HL-60 (cell line): ENCODE measurements at regions not wholly inside any gene's neighbourhood (a gene's known extent, or its start where the extent isn't known, plus 50 kb on each side); places are given as distances from the start of the nearest gene placed in this dataset.

Experiments
- DNase-seq, 2 experiments: peaks; one replicate each; pipeline ENCODE4 v3.0.0-alpha.2; 2010 to 2020; ENCODE audit warnings: low read depth in 1 of 2, low spot score in 1 of 2
- H3K27ac ChIP-seq: fragments of 250-450 bp; sonication (Bioruptor Pico); replicated peaks from 2 replicates; pipeline ENCODE4 v1.5.1; 2020; ENCODE audit warnings: mild to moderate bottlenecking, moderate library complexity
- H3K27me3 ChIP-seq: fragments of 250-450 bp; sonication (Bioruptor Pico); 2 replicates; pipeline ENCODE4 v1.5.1; 2021; ENCODE audit warnings: mild to moderate bottlenecking, moderate library complexity; ENCODE audit not compliant: insufficient read depth, poor library complexity, severe bottlenecking
- H3K4me3 ChIP-seq: replicated peaks from 2 replicates; pipeline ENCODE4 v1.5.1; 2011; ENCODE audit warnings: mild to moderate bottlenecking, control low read depth, low read length; ENCODE audit not compliant: insufficient read depth
- CTCF ChIP-seq: IDR thresholded peaks from one replicate; pipeline ENCODE4 v1.5.1; 2011; ENCODE audit warnings: low read length, control low read depth, inconsistent platforms; ENCODE audit not compliant: insufficient read depth
- GABPA ChIP-seq: IDR thresholded peaks from 2 replicates; pipeline ENCODE4 v1.6.1; 2012; ENCODE audit warnings: low read depth
- POLR2AphosphoS5 ChIP-seq: IDR thresholded peaks from 2 replicates; pipeline ENCODE4 v1.6.1; 2012; ENCODE audit warnings: low read depth
- REST ChIP-seq: IDR thresholded peaks from 2 replicates; pipeline ENCODE4 v1.6.1; 2012; ENCODE audit warnings: low read depth; ENCODE audit not compliant: insufficient replicate concordance
- SPI1 ChIP-seq: IDR thresholded peaks from 2 replicates; pipeline ENCODE4 v1.6.1; 2012; ENCODE audit warnings: low read depth, mild to moderate bottlenecking, borderline replicate concordance

- no peak overlapping the region for H3K4me3 ChIP-seq
- TF ChIP-seq POLR2AphosphoS5 (no peak), GABPA (no peak), CTCF (no peak), SPI1 (no peak)
- no peak for DNase-seq
- H3K27me3 ChIP-seq = no peaks in the 10 kb centered on the region
- H3K27ac ChIP-seq = no peak overlapping the region
These were observed 364.6 kb downstream of the TLE4 start for GRCh38 chr9:79936336-79936735.

GRCh38 chr9:79929285-79929684, 357.5 kb downstream of the TLE4 start:
- Histone ChIP-seq H3K27ac (no peak overlapping the region), H3K4me3 (no peak overlapping the region), H3K27me3 (no peaks in the 10 kb centered on the region)
- TF ChIP-seq POLR2AphosphoS5 (no peak), SPI1 (no peak), CTCF (no peak), REST (no peak), GABPA (no peak)
- DNase-seq = no peak

GRCh38 chr9:79928661-79929223, 357.0 kb downstream of the TLE4 start:
- no peak for DNase-seq
- Histone ChIP-seq H3K4me3 (no peak overlapping the region), H3K27ac (no peak overlapping the region), H3K27me3 (no peaks in the 10 kb centered on the region)
- TF ChIP-seq GABPA (no peak), REST (no peak), POLR2AphosphoS5 (no peak), SPI1 (no peak), CTCF (no peak)

DNA sequence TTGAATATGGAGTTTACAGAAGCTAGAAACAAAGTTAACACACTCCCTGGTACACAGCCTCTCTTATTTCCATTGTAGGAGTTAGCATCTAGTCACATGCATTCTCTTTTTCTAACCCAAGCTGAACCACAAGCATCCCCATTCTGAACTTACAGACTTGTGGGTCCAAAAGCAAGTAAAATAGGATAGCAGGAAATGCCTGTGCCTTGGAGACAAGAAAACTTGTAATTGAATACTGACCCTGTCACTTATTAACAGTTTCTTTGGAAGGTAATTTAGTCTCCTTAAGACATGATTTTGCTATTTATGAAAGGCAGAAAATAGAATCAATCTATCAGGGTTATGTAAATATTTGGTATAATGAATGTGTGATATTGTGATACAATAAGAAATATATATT, 353.6 kb downstream of the TLE4 start:
- no peak for TF ChIP-seq REST
- no peak for TF ChIP-seq POLR2AphosphoS5
- no peak for TF ChIP-seq CTCF
- TF ChIP-seq SPI1 = no peak
- TF ChIP-seq GABPA = no peak
- Histone ChIP-seq H3K4me3 (no peak overlapping the region), H3K27ac (no peak overlapping the region), H3K27me3 (no peaks in the 10 kb centered on the region)
- DNase-seq = no peak
